GM18873 (cell line): ENCODE measurements at regions not wholly inside any gene's neighbourhood (a gene's known extent, or its start where the extent isn't known, plus 50 kb on each side); places are given as distances from the start of the nearest gene placed in this dataset.

ENCODE experiments used
- ATAC-seq: cut with Tn5 transposase; IDR thresholded peaks from one replicate; pipeline ENCODE4 v1.9.1; 2021; ENCODE audit warnings: mild to moderate bottlenecking, moderate library complexity, moderate number of reproducible peaks; ENCODE audit not compliant: unreplicated experiment, low FRiP score

DNA sequence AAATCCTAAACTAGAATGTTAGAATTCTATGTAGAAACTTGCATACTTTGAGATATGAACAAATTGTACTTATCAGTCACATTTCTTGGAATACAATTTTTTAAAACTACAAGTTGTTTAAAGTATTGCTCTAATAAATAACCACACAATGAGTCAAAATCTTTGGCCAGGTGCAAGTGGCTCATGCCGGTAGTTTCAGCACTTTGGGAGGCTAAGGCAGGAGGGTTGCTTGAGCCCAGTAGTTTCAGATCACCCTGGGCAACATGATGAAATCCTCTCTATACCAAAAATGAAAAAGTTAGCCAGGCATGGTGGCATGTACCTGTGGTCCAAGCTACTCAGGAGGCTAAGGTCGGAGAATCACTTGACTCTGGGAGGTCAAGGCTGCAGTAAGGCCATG lies 257.8 kb downstream of the COX7C start:
- no peak for ATAC-seq

DNA sequence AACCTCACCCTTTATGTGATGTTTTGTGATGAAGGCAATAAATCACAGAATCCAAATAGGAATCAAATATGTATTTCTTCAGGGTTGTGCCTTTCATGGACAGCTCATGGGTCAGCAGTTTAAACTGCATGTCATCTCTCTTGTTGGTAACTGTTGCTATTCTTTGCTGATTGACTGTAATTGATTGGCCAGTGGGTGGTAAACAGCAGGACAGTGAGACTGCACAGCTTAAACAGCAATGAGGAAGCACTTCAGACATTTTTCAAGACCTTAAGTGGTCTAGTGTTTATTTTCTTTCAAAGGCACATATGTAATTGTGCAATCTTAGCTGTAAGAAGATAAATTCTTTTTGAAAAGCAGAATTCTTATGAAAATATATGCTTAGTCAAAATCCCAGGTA lies 260.5 kb downstream of the COX7C start:
- ATAC-seq = no peak

DNA sequence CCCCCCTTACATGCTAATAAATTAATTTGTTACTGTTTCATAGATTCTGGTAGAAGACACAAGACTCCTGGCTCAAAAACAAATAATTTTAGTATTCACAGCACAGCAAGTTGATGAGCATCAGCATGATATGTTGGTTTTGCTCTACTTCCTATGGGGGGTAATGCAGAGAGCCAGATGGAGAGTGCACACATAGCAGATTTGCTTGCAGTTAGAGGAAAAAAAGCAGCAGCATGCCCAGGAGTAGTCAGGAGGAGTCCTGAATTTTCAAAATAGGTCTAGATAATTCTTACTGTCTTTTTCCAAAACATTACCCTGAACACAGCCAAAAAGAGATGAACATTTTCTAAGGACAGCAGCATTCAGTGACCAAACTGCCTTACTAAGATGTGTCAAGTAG lies 261.3 kb downstream of the COX7C start:
- no peak for ATAC-seq

DNA sequence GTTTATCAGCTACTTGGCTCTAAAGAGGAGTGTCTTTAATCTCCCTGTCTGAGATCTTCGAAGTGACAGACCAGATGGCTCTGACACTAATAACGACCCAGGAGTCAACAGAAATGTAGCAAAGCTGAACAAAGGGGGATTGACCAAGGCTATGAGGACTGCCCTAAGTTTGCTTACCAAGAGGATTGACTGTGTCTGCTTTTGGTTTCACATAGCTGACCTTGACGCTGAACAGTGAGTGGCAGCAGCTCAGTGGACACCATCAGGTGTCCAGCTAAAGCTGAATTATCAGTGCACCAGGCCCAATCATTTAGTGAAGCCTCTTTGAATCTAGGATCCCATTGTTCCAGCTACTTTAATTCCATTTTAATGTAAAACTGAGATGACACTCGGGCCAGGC lies 262.6 kb downstream of the COX7C start:
- no peak for ATAC-seq

DNA sequence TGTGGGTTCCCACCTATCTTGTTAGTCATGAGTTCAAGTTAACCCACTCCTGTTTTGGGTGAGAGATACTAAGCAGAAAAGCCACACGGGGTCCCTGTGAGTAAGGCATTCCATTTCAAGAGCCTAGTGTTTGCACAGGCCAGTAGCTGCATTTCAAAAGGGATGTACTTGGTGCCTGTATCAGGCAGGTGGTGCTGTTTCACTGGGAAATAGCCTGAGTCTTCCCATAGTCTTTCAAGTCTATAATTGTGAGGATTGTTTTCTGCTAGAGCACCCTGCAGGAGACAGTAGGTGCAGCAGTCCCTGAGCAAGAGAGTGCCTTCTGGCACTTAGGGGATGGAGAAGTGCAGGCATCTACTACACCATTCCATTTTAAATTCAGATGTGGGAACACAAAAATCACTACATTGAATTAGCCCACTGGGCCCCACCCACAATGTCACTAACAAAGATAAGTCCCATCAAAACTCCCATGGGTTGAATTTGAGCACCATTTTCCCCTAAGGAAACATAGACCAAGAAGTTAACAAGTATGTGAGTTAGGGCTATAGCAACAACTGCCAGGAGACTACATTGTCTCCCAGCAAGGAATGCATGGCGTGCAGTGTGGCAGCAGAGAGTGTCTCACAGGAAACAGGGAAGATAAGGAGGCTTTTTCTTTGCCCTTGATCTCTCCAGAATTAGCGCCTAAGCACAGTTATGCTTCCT lies 263.2 kb downstream of the COX7C start:
- peak; percentile 90 for ATAC-seq

DNA sequence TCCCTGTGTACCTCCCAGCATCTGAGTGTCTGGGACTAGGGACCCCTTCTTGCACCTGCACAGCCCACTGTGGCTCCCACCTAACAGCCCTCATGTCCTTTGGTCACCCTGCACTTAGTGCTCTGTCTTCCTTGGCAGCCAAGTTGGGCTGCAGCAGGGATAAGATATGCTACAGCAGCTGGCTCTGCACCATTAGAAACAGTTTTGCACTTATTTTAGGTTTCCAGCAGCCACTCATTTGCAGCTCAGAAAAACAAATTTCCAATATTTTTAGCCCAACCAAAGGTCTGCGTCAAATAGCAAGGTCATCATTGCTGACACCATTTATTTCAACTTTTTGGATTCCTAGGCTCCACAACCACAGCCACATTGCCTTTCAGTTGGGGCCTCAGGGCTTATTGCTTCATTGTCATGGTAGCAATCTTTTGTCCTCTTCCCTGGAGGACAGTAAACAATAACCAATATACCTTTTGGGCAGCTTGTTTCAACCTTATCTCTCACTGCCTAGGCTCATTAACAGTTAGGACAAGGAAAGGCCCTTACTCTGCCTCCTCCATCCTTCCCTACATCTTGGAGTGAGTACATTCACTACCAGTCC lies 263.9 kb downstream of the COX7C start:
- no peak for ATAC-seq

DNA sequence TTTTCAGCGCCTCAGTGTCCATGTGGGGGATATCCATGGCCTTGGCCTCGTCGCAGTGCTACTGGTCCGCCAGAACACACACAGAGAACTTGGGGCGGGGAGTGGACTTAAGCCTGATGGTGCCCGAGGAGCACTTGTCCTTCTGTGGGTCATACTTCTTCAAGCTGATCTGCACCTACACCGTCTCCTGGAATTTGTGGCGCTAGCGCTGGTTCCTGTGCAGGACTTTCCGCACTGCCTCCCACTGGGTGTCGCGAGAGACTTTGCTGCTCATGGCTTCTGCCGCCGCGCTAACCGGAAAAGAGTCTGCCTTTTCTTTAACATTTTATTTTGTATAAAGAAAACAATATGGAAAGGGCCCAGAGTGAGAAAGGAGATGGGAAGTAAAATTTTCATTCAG lies 266.9 kb downstream of the COX7C start:
- ATAC-seq = no peak

DNA sequence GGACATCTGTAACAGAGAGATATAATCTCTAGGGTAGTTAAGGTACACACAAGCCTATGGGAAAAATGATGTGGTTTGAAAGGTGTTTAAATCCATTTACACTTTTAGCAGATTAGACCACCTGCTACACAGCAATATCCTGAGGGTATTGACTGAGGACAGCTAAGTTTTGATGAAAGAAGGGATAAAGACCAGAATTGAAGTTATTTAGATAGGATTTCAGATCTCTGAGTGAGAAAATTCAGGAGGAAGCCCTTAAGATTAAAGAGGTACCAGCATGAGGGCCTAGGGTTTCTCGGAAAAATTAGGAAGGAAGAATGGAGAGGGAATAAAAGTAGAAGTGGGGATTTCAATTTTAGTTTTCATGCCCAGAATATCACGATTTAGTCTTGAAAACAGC lies 267.3 kb downstream of the COX7C start:
- no peak for ATAC-seq

DNA sequence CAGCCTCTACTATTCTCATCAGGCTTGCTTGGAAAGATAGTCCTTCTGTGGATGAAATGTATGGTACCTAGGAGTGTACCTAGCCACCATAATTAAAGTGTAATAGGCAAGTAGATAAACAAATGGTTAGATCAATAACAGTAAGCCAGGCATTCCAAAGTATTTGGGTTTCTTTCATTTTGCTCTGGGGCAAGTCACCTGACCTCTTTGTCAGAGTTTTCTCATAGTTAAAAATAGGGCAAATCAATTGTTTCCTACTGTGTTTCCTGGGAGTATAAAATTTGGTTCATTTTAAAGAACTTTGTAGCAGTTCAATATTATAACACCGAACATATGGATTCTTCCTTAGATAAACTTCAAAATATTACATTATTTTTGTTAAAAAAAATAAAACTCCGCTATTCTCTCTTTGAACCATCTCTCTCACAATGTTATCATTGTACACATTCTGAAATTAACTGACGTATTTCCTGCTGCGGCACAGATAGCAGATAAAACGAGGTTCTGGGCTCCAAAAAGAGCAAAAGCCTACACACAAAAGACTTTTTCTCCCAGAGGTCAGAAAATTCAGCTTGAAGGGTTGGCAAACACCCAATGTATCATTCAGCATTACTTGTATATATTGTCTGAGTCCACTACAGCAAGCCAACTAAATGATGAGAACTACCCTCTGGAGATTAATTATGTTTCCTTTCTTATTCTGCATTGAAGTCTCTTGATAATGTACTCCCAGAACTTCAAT lies 267.9 kb downstream of the COX7C start:
- no peak for ATAC-seq

DNA sequence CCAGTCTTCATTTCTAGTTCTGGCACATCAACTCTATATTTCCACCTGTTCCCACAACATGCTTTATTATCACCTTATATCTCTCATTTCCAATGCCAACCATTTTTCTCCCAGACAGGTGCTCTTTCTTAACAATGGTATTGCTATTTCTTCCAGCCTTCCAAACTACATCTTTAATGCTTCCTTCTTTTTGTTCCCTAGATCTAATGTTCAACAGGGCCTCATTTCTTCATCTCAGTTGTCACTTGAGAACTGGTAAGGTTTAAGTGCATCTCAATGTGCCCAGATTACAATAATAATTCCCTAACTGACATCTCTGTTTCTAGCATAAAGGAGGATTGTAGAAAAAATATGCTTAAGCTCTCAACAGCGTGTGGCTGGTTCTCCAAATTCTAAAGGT lies 272.6 kb downstream of the COX7C start:
- no peak for ATAC-seq

DNA sequence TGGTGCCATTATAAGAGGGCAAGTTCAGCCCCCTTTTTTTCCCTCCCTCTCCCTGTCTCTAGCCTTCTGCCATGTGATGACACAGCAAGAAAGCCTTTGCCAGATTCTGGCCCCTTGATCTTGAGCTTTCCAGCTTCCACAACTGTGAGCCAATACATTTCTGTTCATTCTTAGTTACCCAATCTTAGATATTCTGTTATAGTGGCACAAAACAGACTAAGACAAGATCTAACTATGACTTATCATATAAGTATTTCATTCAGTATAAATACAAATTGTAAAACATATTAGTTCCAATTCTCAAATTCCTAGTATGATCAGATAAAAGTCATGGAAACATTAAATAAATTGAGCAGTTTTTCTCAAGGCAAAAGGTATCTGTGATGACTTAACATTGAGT lies 276.3 kb downstream of the COX7C start:
- no peak for ATAC-seq

DNA sequence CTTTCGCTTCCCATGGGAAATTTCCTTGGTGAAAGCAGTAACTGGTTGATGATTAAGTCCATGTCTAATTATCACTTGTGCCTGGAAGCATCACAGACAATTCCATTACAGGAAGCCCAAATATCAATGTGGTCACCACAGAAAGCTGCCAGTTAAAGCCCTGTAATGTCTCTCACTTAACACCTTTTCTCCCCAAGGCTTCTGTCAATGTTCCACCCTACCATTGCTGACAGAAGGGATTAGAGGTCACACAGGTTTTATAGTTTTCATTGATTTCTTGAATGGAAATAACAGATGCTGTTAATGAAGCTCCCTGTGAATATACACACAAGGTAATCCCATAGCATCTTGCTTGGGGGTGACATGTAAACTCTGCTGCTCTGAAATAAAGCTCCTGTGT lies 279.2 kb downstream of the COX7C start:
- no peak for ATAC-seq

DNA sequence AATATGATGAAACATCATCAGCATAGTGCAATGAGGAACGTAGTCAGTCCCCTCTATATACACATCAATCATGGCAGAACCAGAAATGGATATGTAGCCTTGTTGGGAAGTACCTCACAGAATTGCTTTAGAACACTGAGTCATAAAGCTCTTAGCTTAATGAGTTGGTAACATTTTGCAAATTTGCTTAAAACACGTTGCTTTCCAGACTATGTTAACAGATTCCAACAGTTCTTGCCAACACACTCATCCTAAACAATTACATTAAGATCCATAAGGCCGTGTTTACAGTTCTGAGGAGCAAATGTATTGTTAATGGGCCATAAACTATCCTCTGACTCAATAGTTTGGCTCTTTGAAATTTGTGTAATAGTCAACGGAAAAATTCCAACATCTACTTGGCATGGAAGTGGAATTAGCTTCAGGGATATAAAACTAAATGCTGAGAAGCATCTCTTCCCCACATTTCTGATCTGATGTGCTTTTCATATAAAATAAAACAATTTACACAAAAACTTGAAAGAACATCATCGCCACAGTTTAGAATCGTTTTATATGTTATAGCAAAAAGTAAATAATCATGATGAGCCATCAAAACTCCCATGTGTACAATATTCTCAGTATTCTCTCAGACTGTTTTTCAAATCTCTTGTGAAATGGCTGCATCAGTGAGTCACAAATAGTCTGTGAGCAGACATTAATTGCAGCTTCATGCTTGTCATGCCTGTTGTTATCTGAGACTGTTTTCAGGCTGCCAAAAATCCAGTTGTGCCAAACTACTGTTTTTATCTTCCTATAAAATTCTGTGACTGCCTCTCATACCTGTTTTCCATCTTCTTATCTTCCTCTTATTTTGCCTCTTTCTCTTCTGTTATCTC lies 291.9 kb downstream of the COX7C start:
- no peak for ATAC-seq

DNA sequence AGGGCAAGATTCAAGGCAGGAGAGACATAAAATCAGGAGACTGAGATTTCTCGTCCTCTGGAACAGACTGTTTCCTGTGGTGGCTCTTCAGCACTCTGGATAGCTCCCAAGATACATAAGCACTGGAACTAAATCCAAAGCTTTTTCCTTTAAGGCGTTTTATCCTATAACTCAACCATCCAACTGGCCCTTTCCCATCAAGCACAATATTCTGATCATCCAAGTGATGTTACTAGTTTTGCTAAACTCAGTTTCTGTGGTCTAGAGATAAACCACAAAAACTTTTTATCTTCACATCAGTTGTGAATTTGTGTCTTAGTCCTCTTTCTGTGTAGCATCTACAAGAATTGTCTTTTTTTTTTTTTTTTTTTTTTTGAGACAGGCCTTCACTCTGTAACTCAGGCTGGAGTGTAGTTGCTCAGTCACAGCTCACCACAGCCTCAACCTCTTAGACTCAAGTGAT lies 299.4 kb downstream of the COX7C start:
- no peak for ATAC-seq

DNA sequence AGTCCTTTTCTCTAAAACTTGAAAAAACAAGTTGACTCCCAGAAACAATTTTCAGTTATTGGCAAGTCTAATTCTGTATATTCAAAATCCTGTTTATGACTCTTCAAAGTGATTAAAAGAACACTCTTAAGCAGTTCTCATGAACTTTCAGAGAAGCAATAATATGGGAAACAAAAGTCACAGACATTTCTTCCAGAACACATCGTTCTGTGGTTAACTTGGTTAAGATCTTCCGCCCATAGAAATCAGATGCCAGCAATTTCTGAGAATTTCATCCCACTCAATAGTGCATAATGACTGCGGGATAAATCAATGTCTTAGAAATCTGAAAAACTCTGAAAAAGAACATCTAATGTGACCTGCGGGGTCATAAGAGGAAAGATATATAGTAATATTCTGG lies 300.5 kb downstream of the COX7C start:
- ATAC-seq = no peak

DNA sequence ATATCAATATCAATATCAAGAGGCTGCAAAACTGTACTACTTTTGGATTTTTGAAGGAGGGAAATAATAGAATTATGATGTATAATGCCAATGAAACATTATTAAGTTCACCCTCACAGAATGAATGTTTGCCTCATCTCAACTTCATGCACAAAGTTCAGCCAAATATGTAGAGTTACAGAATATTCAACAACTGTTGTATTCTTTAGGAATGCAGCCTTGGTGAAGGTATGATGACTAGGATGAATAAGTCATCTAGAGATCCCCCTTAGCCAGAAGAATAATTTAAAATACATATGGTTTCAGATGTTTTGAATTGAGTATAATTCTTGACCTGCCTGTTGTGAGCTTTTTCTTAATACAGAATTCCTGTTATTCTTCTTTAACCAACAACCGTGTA lies 308.3 kb downstream of the COX7C start:
- no peak for ATAC-seq

DNA sequence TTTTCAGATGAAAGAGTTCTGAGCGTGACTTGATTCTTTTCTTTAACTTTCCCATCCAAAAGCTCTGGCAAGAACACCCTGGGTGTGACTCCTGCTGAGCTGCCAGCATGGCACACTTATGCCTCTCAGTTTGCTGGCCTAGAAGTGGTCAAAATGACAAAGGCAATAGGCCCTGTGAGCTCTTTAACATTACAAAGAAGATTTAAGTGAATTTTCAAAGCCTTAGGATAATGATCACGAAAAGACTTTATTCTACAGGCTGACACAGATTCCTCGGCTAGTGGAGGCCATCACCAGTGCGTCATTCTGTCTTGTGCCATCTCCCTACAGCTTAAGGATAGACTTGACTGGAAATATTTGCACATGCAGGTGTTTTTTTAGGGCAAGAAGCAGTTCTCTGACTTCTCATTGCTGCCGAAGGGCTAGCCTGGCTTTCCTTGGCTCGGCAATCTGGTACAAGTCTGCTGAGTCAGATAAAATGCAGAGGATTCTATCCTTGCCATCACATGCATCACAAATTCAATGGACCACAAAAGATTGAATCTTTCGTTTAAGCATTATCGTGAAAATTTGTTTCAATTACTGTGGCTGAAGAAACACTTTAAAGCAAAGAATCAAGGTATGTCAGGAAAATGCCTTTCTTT lies 311.5 kb downstream of the COX7C start:
- ATAC-seq = no peak

DNA sequence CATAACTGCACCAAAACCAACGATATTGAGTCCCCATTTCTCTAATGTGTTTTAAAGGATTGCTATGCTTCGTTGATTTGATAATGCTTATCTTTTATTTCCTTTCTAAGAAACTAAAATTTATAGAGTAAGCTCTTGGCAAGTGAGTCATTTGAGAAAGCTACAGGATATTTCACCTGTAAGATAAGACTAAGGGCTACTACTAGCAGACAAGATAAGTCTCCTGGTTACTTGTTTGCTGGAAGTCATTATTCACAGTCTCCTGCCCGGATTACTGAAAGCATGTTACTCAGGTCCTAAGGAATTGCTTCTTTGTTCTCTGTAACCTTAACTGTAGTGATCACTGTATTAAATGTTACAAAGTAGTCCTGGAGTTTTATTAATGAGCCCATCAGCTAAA lies 315.9 kb upstream of the RASA1 start:
- no peak for ATAC-seq

DNA sequence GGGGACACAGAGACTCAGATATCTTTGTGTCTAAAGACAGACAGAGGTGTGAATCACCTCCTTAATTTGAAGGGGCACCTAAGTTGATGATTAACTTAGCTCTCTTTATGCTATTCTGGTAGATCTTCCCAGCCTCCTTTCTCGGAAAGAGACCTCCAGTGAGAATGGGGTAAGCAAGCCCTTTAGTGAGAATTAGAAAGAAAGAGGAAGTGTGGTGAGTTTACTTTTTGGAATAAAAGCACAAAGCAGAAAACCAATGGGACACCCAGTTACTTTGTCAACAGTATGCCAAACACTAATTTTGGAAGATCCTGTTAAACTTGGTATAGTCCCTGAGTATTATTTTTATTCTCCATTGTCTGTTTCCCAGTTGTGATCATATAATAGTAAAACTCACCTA lies 302.8 kb upstream of the RASA1 start:
- no peak for ATAC-seq

DNA sequence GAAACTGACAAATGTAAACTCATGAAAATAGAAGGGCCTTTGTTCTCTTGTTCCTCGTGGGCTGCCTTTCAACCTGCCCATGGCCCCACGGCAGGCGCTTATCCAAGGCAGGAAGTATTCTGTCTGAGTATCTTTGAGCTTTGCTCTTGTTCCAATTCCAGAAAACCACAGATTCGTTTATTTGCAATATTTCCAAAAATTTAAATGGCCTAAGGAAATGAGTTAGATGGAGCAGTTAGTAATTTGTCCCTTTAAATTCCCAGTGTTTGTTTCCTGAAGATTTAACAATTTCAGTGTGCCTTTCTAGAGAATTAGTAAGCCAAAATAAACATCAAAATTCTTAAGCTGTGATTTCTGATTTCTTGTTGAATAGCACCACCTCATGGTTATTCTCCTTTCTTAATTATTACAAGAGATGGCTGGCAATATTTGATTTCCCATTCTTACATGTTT lies 299.4 kb upstream of the RASA1 start:
- no peak for ATAC-seq
